Transverse colon (tissue), 3 donors: ENCODE measurements at regions not wholly inside any gene's neighbourhood (a gene's known extent, or its start where the extent isn't known, plus 50 kb on each side); places are given as distances from the start of the nearest gene placed in this dataset.

ENCODE experiments used
- CTCF ChIP-seq, 5 experiments: fragments of 200-600 bp in 3 of 5; fragments of 450-650 bp in 2 of 5; sonication (generic) in 3 of 5; IDR thresholded peaks; 1 replicate in 2 of 5; 2 replicates in 3 of 5; pipeline ENCODE4 v1.5.1; 2016 to 2017; ENCODE audit warnings: antibody characterized with exemption in 5 of 5, inconsistent platforms in 3 of 5, mild to moderate bottlenecking in 2 of 5, moderate library complexity in 1 of 5
- EP300 ChIP-seq: sonication (generic); formaldehyde crosslinking; IDR thresholded peaks from one replicate; pipeline ENCODE4 v1.6.1; 2017; ENCODE audit warnings: antibody characterized with exemption, low read depth
- POLR2A ChIP-seq: fragments of 450-650 bp; IDR thresholded peaks from one replicate; pipeline ENCODE4 v1.6.1; 2016; ENCODE audit warnings: antibody characterized with exemption, mild to moderate bottlenecking, moderate library complexity

- TF ChIP-seq CTCF (IDR thresholded peaks at IDR 0.05) (no peak), POLR2A (no peak), EP300 (no peak)
Observed at GRCh38 chr3:33932010-33932764, 133.8 kb downstream of the PDCD6IP start.
